ENCODE measurements at regions not wholly inside any gene's neighbourhood (a gene's known extent, or its start where the extent isn't known, plus 50 kb on each side); places are given as distances from the start of the nearest gene placed in this dataset.

GRCh38 chr1:232146514-232146913 lies 483.4 kb downstream of the SIPA1L2 start:
- TF ChIP-seq EP300 (IDR thresholded peaks at IDR 0.05) = no peak
- no peak for TF ChIP-seq CTCF (IDR thresholded peaks at IDR 0.05)
- TF ChIP-seq POLR2A (IDR thresholded peaks at IDR 0.05) = no peak
- TF ChIP-seq POLR2AphosphoS5 (IDR thresholded peaks at IDR 0.05) = no peak
